Endothelial cell of umbilical vein (primary cell): ENCODE measurements at regions not wholly inside any gene's neighbourhood (a gene's known extent, or its start where the extent isn't known, plus 50 kb on each side); places are given as distances from the start of the nearest gene placed in this dataset.

Source experiments
- BruUV-seq: library from RNA; stranded (reverse); fragments of 400-500 nt; replicated peaks from 2 replicates; lab custom pipeline; 2021; lab: Mats Ljungman, UMichigan
- CTCF ChIA-PET: fragments of 300-600, 350-600 bp; sonication (Branson Sonifier 250); formaldehyde crosslinking; loops from one replicate; lab custom pipeline; 2021; ENCODE audit warnings: antibody characterized with exemption, inconsistent platforms; lab: Charles Lee
- POLR2A ChIA-PET: fragments of 300-600, 350-600 bp; sonication (Branson Sonifier 250); formaldehyde crosslinking; loops from one replicate; lab custom pipeline; 2021; ENCODE audit warnings: antibody characterized with exemption, inconsistent platforms; lab: Charles Lee
- DNase-seq: peaks from one replicate; pipeline ENCODE4 v3.0.0-alpha.2; 2011; ENCODE audit warnings: low read depth, low spot score
- FAIRE-seq: peaks from 2 replicates; lab custom pipeline; 2011; peaks lifted over from hg19 to GRCh38; lab: Jason Lieb, UNC
- H2AFZ ChIP-seq: 2 replicates; pipeline ENCODE4 v1.6.0; 2012; ENCODE audit warnings: low read depth, low read length, control low read depth, inconsistent platforms
- H3K27ac ChIP-seq: 2 replicates; pipeline ENCODE4 v1.5.1; 2011; ENCODE audit warnings: low read depth, mild to moderate bottlenecking, control low read depth, low read length, moderate library complexity; ENCODE audit not compliant: insufficient read depth
- H3K27me3 ChIP-seq, 2 experiments: 2 replicates each; pipeline versions ENCODE4 v1.6.0 to v1.6.1; 2011; ENCODE audit warnings: low read length in 2 of 2, mixed read lengths in 1 of 2; ENCODE audit not compliant: control insufficient read depth in 2 of 2, insufficient read depth in 2 of 2
- H3K36me3 ChIP-seq, 2 experiments: 2 replicates in 1 of 2; 3 replicates in 1 of 2; pipeline ENCODE4 v1.5.1; 2011; ENCODE audit warnings: low read length in 2 of 2, mild to moderate bottlenecking in 1 of 2, moderate library complexity in 1 of 2; ENCODE audit not compliant: control insufficient read depth in 2 of 2, insufficient read depth in 2 of 2; ENCODE audit errors: extremely low read depth in 1 of 2
- H3K4me1 ChIP-seq: 3 replicates; pipeline ENCODE4 v1.5.1; 2011; ENCODE audit warnings: mild to moderate bottlenecking, low read length; ENCODE audit not compliant: control insufficient read depth, insufficient read depth; ENCODE audit errors: extremely low read depth
- H3K4me2 ChIP-seq: 2 replicates; pipeline ENCODE4 v1.6.1; 2011; ENCODE audit warnings: low read length, control low read depth, mixed read lengths; ENCODE audit not compliant: insufficient read depth
- H3K4me3 ChIP-seq, 3 experiments: fragments of 200-600 bp in 1 of 3; sonication (generic), shearing (Covaris generic) in 1 of 3; replicated peaks in 1 of 3; 2 replicates each; pipeline ENCODE4 v1.5.1; 2011 to 2016; ENCODE audit warnings: control low read depth in 3 of 3, low read length in 3 of 3, mild to moderate bottlenecking in 2 of 3, inconsistent platforms in 1 of 3, low read depth in 1 of 3, moderate library complexity in 1 of 3; ENCODE audit not compliant: insufficient read depth in 1 of 3
- H3K79me2 ChIP-seq: 2 replicates; pipeline ENCODE4 v1.6.0; 2012; ENCODE audit warnings: low read length, inconsistent platforms; ENCODE audit not compliant: control insufficient read depth, insufficient read depth
- H3K9ac ChIP-seq: replicated peaks from 2 replicates; pipeline ENCODE3; 2011; ENCODE audit warnings: low read length, control low read depth; ENCODE audit not compliant: insufficient read depth; ENCODE audit errors: extremely low read depth
- H3K9me1 ChIP-seq: replicated peaks from 3 replicates; pipeline ENCODE4 v1.6.0; 2011; ENCODE audit warnings: mild to moderate bottlenecking, low read length; ENCODE audit not compliant: control insufficient read depth, insufficient read depth; ENCODE audit errors: extremely low read depth
- H3K9me3 ChIP-seq: replicated peaks from 2 replicates; pipeline ENCODE4 v1.5.1; 2012; ENCODE audit warnings: low read length, inconsistent platforms; ENCODE audit not compliant: control insufficient read depth, insufficient read depth
- H4K20me1 ChIP-seq: replicated peaks from 2 replicates; pipeline ENCODE3; 2011; ENCODE audit warnings: mild to moderate bottlenecking, low read length; ENCODE audit not compliant: control insufficient read depth, insufficient read depth; ENCODE audit errors: extremely low read depth
- EZH2 ChIP-seq: IDR thresholded peaks from 2 replicates; pipeline ENCODE4 v1.6.1; 2012; ENCODE audit warnings: borderline replicate concordance, low read depth, mild to moderate bottlenecking, moderate library complexity, low read length, inconsistent platforms; ENCODE audit not compliant: severe bottlenecking
- FOS ChIP-seq: IDR thresholded peaks from 2 replicates; pipeline ENCODE4 v1.6.1; 2011; ENCODE audit warnings: mild to moderate bottlenecking, low read length, moderate library complexity, borderline replicate concordance; ENCODE audit not compliant: insufficient read depth
- GATA2 ChIP-seq: IDR thresholded peaks from 2 replicates; pipeline ENCODE4 v1.7.0; 2011; ENCODE audit warnings: low read depth, mild to moderate bottlenecking, moderate library complexity, mixed read lengths, low read length; ENCODE audit not compliant: insufficient read length, insufficient read depth
- JUN ChIP-seq: IDR thresholded peaks from 2 replicates; pipeline ENCODE4 v1.6.1; 2011; ENCODE audit warnings: borderline replicate concordance, low read depth; ENCODE audit not compliant: insufficient read length, insufficient read depth
- MAX ChIP-seq: IDR thresholded peaks from 2 replicates; pipeline ENCODE4 v1.6.1; 2011; ENCODE audit not compliant: insufficient read depth, insufficient read length
- MYC ChIP-seq: IDR thresholded peaks from one replicate; pipeline ENCODE4 v1.6.1; 2011; ENCODE audit warnings: mild to moderate bottlenecking, low read depth, low read length
- POLR2A ChIP-seq: IDR thresholded peaks from 2 replicates; pipeline ENCODE4 v1.6.1; 2012; ENCODE audit warnings: low read depth, mild to moderate bottlenecking, control low read depth, low read length
- POLR2AphosphoS5 ChIP-seq: IDR thresholded peaks from 2 replicates; pipeline ENCODE4 v1.6.1; 2012; ENCODE audit warnings: low read depth, mild to moderate bottlenecking, control low read depth, low read length, moderate library complexity; ENCODE audit not compliant: insufficient read depth
- dilution Hi-C: fragments of 300-500 bp; cut with MboI; formaldehyde crosslinking; loops from one replicate; pipeline ENCODE4 v1.15.0; 2019; ENCODE audit warnings: low sequenced_read_pairs; ENCODE audit not compliant: extremely low pct_ligation_motif_present
- intact Hi-C: fragments of 100-400 bp; cut with micrococcal nuclease; formaldehyde crosslinking; loops from one replicate; pipeline ENCODE4 v1.10.0; 2022
- TF ChIP-seq, protein P1 (sequence below), 2 donors: IDR thresholded peaks; 1 replicate in 1 of 2; 2 replicates in 1 of 2; pipeline ENCODE4 v1.5.1; 2011; ENCODE audit warnings: low read length in 2 of 2, mild to moderate bottlenecking in 2 of 2, moderate library complexity in 2 of 2, control low read depth in 1 of 2, inconsistent platforms in 1 of 2, low read depth in 1 of 2; ENCODE audit not compliant: insufficient read depth in 1 of 2; ENCODE audit errors: extremely low read depth in 1 of 2

- no peak overlapping the region for H3K9ac ChIP-seq
- H3K27me3 ChIP-seq = no peaks in the 10 kb centered on the region
- intact Hi-C loops = no loop called here
- no peaks in the 10 kb centered on the region for H3K9me3 ChIP-seq
- POLR2A ChIA-PET = no interaction called here
- no peaks in the 10 kb centered on the region for H3K36me3 ChIP-seq
- no TSS peak for BruUV-seq
- no peaks in the 10 kb centered on the region for H4K20me1 ChIP-seq
- H3K27ac ChIP-seq = no peak overlapping the region
- no peaks in the 10 kb centered on the region for H3K4me1 ChIP-seq
- no peak overlapping the region for H2AFZ ChIP-seq
- no peak for DNase-seq
- CTCF ChIA-PET = no interaction called here
- no peaks in the 10 kb centered on the region for H3K9me1 ChIP-seq
- H3K4me2 ChIP-seq = no peak overlapping the region
- FAIRE-seq = peak; percentile 15
- H3K4me3 ChIP-seq = no peak overlapping the region
- TF ChIP-seq POLR2AphosphoS5 (no peak), JUN (no peak)
- dilution Hi-C loops = no loop called here
- H3K79me2 ChIP-seq = no peaks in the 10 kb centered on the region
Measured at GRCh38 chr20:54950304-54950703, 474.9 kb downstream of the DOK5 start.

GRCh38 chr20:54941666-54942065 is 466.3 kb downstream of the DOK5 start:
- BruUV-seq = no TSS peak
- intact Hi-C loops = no loop called here
- FAIRE-seq = no peak

More at GRCh38 chr20:54941666-54942065, 466.3 kb downstream of the DOK5 start:
- H4K20me1 ChIP-seq = no peaks in the 10 kb centered on the region
- no peaks in the 10 kb centered on the region for H3K4me1 ChIP-seq
- peaks cover 3% of the 10 kb centered on the region for H3K9me3 ChIP-seq
- H3K9me1 ChIP-seq = no peaks in the 10 kb centered on the region
- H3K36me3 ChIP-seq = no peaks in the 10 kb centered on the region
- TF ChIP-seq EZH2 (no peak), GATA2 (no peak), POLR2AphosphoS5 (no peak), POLR2A (no peak), MAX (no peak), JUN (no peak), FOS (no peak), MYC (no peak)
- TF ChIP-seq, protein P1, sequence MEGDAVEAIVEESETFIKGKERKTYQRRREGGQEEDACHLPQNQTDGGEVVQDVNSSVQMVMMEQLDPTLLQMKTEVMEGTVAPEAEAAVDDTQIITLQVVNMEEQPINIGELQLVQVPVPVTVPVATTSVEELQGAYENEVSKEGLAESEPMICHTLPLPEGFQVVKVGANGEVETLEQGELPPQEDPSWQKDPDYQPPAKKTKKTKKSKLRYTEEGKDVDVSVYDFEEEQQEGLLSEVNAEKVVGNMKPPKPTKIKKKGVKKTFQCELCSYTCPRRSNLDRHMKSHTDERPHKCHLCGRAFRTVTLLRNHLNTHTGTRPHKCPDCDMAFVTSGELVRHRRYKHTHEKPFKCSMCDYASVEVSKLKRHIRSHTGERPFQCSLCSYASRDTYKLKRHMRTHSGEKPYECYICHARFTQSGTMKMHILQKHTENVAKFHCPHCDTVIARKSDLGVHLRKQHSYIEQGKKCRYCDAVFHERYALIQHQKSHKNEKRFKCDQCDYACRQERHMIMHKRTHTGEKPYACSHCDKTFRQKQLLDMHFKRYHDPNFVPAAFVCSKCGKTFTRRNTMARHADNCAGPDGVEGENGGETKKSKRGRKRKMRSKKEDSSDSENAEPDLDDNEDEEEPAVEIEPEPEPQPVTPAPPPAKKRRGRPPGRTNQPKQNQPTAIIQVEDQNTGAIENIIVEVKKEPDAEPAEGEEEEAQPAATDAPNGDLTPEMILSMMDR (IDR thresholded peaks at IDR 0.05; ENCODE audit: extremely low read depth in 1 of 2, insufficient read depth in 1 of 2, low read depth in 1 of 2, low read length in 2 of 2) = no peak
- H3K4me3 ChIP-seq = no peak overlapping the region
- no peak overlapping the region for H3K9ac ChIP-seq
- no peak overlapping the region for H3K4me2 ChIP-seq
- dilution Hi-C loops = no loop called here
- no peak overlapping the region for H2AFZ ChIP-seq
- no peak for DNase-seq
- POLR2A ChIA-PET = no interaction called here
- no peak overlapping the region for H3K27ac ChIP-seq
- CTCF ChIA-PET = no interaction called here
- H3K79me2 ChIP-seq = no peaks in the 10 kb centered on the region
- no peaks in the 10 kb centered on the region for H3K27me3 ChIP-seq
